HepG2 (cell line): ENCODE measurements at regions not wholly inside any gene's neighbourhood (a gene's known extent, or its start where the extent isn't known, plus 50 kb on each side); places are given as distances from the start of the nearest gene placed in this dataset.

Experiments
- AGO1 ChIP-seq: fragments of 200-400 bp; formaldehyde crosslinking; IDR thresholded peaks from 2 replicates; pipeline ENCODE4 v1.6.1; 2017; ENCODE audit warnings: mild to moderate bottlenecking, low read depth, low read length, moderate library complexity; ENCODE audit not compliant: poor library complexity, severe bottlenecking
- CHD4 ChIP-seq: fragments of 200-600 bp; sonication (generic); IDR thresholded peaks from 2 replicates; pipeline ENCODE4 v1.7.0; 2017; ENCODE audit warnings: mild to moderate bottlenecking, low read length, borderline replicate concordance
- GTF2F1 ChIP-seq: fragments of 150-350 bp; IDR thresholded peaks from 2 replicates; pipeline ENCODE4 v1.6.1; 2014; ENCODE audit warnings: low read length
- HNF4G ChIP-seq, 2 experiments: sonication (generic) in 1 of 2; formaldehyde crosslinking in 1 of 2; IDR thresholded peaks; 2 replicates each; pipeline versions ENCODE4 v1.4.0 to v1.6.1; 2011 to 2020; ENCODE audit warnings: borderline replicate concordance in 2 of 2, low read depth in 2 of 2, mild to moderate bottlenecking in 2 of 2, low read length in 1 of 2, missing genetic modification reagents in 1 of 2, moderate library complexity in 1 of 2
- MXI1 ChIP-seq: IDR thresholded peaks from 3 replicates; pipeline ENCODE4 v1.6.1; 2012; ENCODE audit warnings: low read depth, low read length, inconsistent platforms, borderline replicate concordance
- POLR2A ChIP-seq, 2 experiments: IDR thresholded peaks; 2 replicates each; pipeline ENCODE4 v1.6.1; 2011; ENCODE audit warnings: low read depth in 2 of 2, low read length in 2 of 2, mild to moderate bottlenecking in 1 of 2, moderate library complexity in 1 of 2; ENCODE audit not compliant: insufficient read depth in 1 of 2
- RBM22 ChIP-seq: fragments of 200-400 bp; formaldehyde crosslinking; optimal IDR thresholded peaks from 2 replicates; pipeline ENCODE3; 2017; ENCODE audit warnings: mild to moderate bottlenecking, low read length, moderate library complexity
- SP2 ChIP-seq: sonication (generic); formaldehyde crosslinking; IDR thresholded peaks from 2 replicates; pipeline ENCODE4 v1.5.1; 2020; ENCODE audit warnings: mild to moderate bottlenecking, missing genetic modification reagents
- ZFX ChIP-seq: sonication (generic); formaldehyde crosslinking; IDR thresholded peaks from 2 replicates; pipeline ENCODE4 v1.4.0; 2020; ENCODE audit warnings: mild to moderate bottlenecking, low read depth, missing genetic modification reagents, moderate library complexity
- ZNF547 ChIP-seq: sonication (generic); formaldehyde crosslinking; IDR thresholded peaks from 2 replicates; pipeline ENCODE4 v1.5.1; 2020; ENCODE audit warnings: mild to moderate bottlenecking, missing genetic modification reagents
- ZNF589 ChIP-seq: sonication (generic); formaldehyde crosslinking; conservative IDR thresholded peaks from 2 replicates; pipeline ENCODE4 v1.8.0; 2022; ENCODE audit warnings: mild to moderate bottlenecking, moderate library complexity, missing genetic modification reagents
- TF ChIP-seq, protein P1 (sequence below), 2 experiments: sonication (generic) in 1 of 2; formaldehyde crosslinking in 1 of 2; IDR thresholded peaks; 2 replicates each; pipeline versions ENCODE4 v1.5.1 to v1.6.1; 2011 to 2020; ENCODE audit warnings: borderline replicate concordance in 1 of 2, low read depth in 1 of 2, low read length in 1 of 2, mild to moderate bottlenecking in 1 of 2, missing genetic modification reagents in 1 of 2, moderate library complexity in 1 of 2
- TF ChIP-seq, protein P2 (sequence below): sonication (generic); formaldehyde crosslinking; IDR thresholded peaks from 2 replicates; pipeline ENCODE4 v1.5.0; 2020; ENCODE audit warnings: mild to moderate bottlenecking, missing genetic modification reagents, moderate library complexity

DNA sequence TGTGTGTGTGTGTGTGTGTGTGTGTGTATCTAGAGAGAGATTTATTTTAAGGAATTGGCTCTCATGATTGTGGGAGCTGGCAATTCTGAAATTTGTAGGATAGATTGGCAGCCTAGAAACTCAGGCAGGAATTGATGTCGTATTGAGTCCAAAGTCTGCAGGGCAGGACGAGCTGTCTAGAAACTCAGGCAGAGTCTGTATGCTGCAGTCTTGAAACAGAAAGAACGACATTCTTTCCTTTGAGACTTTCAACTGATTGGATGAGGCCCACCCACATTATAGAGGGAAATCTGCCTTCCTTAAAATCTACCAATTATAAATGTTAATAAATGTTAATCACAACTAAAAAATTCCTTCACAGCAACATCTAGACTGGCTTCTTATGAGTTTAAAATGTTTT lies 436.6 kb upstream of the FANCL start:
- TF ChIP-seq AGO1, result no peak
- TF ChIP-seq, protein P1, sequence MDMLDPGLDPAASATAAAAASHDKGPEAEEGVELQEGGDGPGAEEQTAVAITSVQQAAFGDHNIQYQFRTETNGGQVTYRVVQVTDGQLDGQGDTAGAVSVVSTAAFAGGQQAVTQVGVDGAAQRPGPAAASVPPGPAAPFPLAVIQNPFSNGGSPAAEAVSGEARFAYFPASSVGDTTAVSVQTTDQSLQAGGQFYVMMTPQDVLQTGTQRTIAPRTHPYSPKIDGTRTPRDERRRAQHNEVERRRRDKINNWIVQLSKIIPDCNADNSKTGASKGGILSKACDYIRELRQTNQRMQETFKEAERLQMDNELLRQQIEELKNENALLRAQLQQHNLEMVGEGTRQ (IDR thresholded peaks at IDR 0.05; ENCODE audit: low read depth, low read length), result no peak
- TF ChIP-seq, protein P1 (CRISPR knock-in tag; IDR thresholded peaks at IDR 0.05; ENCODE audit: borderline replicate concordance), result no peak
- TF ChIP-seq ZNF547 (CRISPR knock-in tag), result no peak
- no peak for TF ChIP-seq CHD4
- TF ChIP-seq MXI1, result no peak
- no peak for TF ChIP-seq POLR2A (IDR thresholded peaks at IDR 0.05; ENCODE audit: insufficient read depth in 1 of 2, low read depth in 2 of 2, low read length in 2 of 2)
- TF ChIP-seq RBM22, result no peak
- TF ChIP-seq, protein P2, sequence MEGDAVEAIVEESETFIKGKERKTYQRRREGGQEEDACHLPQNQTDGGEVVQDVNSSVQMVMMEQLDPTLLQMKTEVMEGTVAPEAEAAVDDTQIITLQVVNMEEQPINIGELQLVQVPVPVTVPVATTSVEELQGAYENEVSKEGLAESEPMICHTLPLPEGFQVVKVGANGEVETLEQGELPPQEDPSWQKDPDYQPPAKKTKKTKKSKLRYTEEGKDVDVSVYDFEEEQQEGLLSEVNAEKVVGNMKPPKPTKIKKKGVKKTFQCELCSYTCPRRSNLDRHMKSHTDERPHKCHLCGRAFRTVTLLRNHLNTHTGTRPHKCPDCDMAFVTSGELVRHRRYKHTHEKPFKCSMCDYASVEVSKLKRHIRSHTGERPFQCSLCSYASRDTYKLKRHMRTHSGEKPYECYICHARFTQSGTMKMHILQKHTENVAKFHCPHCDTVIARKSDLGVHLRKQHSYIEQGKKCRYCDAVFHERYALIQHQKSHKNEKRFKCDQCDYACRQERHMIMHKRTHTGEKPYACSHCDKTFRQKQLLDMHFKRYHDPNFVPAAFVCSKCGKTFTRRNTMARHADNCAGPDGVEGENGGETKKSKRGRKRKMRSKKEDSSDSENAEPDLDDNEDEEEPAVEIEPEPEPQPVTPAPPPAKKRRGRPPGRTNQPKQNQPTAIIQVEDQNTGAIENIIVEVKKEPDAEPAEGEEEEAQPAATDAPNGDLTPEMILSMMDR, result no peak
- TF ChIP-seq SP2, result no peak
- no peak for TF ChIP-seq HNF4G (IDR thresholded peaks at IDR 0.05; ENCODE audit: borderline replicate concordance, low read depth, low read length)
- TF ChIP-seq HNF4G (CRISPR knock-in tag; IDR thresholded peaks at IDR 0.05; ENCODE audit: borderline replicate concordance, low read depth), result no peak
- TF ChIP-seq ZFX (CRISPR knock-in tag), result no peak
- no peak for TF ChIP-seq GTF2F1
- no peak for TF ChIP-seq ZNF589 (CRISPR knock-in tag)
